ENCODE measurements at regions not wholly inside any gene's neighbourhood (a gene's known extent, or its start where the extent isn't known, plus 50 kb on each side); places are given as distances from the start of the nearest gene placed in this dataset.

DNA sequence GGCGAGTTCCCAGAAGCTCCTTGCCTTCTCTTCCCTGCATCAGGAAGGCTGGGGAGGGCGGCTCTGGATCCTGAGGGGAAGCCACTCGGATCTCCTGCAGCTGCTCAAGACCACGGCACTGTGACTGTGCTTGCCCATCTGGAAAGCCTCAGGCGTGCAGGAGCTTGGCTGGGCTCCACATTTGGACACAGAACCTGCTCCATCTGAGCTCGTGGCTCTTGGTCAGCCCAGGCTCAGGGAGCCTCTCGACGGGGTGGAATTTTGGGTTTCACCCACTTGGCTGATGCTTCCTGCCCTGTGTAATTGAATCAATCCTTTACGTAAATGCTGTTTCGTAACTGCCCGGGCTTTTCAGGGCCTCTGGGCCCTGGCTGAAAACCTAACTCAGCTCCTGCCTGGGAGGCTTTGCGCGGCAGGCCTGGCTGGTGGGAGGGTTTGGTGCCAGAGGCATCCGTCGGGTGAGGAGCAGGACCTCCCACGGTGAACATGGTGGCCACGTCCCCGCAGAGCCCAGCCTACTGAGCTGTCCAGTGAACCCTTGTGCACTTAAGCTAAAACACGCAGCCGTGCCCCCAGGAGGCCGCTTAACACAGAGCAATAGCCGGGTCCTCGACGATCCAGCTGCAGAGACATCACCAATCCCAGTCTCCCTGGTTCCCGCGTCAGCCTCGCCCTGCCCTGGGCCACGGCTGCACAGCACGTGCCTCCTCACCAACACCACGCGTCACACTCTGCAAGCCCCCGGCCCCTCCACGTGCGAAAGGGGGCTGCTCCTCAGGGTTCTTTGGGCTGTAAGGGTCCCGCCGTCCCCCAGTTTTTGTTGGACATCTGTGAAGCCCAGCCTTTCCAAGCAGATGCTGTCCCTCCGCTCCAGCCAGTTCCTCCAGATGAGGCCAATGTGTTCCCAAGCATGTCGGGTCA is 241.0 kb downstream of the DLL1 start:
- TF ChIP-seq CTCF (IDR thresholded peaks at IDR 0.05; ENCODE audit: extremely low read depth, low read depth, low read length) = no peak
- H3K27me3 ChIP-seq (ENCODE audit: insufficient read depth, low read length) = no peaks in the 10 kb centered on the region
- DNase-seq (ENCODE audit: insufficient read length, low spot score, missing footprints) = peak; percentile 69
- H4K20me1 ChIP-seq (ENCODE audit: insufficient read depth, low read length) = no peaks in the 10 kb centered on the region
- no peaks in the 10 kb centered on the region for H3K4me1 ChIP-seq (ENCODE audit: insufficient read depth, low read length)
- no peaks in the 10 kb centered on the region for H3K9me3 ChIP-seq (ENCODE audit: low read depth, low read length)
- H3K79me2 ChIP-seq (ENCODE audit: insufficient read depth, low read length) = no peaks in the 10 kb centered on the region
- no peak overlapping the region for H3K4me3 ChIP-seq (ENCODE audit: insufficient read depth, low read length)
- no peak overlapping the region for H2AFZ ChIP-seq (ENCODE audit: low read length)
- H3K4me2 ChIP-seq (ENCODE audit: insufficient read depth, low read length) = no peak overlapping the region
- no peak overlapping the region for H3K27ac ChIP-seq (ENCODE audit: low read depth, low read length)
- no peaks in the 10 kb centered on the region for H3K36me3 ChIP-seq (ENCODE audit: insufficient read depth, low read length)

DNA sequence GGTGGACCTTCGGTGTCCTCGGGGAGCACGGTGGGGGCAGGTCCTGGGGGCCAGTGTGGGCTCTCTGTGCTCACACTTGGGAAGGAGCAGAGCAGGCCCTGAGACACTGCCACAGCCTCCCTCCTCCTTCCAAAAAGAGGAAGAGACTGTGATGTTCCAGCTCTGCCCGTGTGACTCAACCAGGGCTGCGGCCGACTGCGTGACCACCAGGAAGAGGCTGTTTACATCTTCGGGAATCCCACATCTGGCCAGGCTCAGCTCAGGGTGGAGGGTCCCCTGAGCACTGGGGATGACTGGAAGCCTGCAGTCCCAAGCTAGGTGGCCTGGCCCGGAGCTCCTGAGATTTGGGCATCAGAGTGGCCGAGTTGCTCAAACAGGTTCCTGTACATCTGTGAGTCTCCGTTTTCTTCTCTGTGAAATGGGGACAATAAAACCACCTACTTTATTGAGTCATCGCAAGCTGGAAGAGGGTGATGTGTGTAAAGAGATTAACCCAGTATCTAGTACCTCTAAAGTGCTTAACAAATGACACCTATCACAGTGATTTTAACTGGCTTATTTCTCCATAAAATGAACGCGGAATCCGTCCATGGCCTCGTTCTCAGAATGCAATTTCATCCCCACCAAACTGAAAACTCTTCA is 242.1 kb downstream of the DLL1 start:
- no peak for TF ChIP-seq CTCF (IDR thresholded peaks at IDR 0.05; ENCODE audit: extremely low read depth, low read depth, low read length)
- no peak overlapping the region for H3K27ac ChIP-seq (ENCODE audit: low read depth, low read length)
- no peaks in the 10 kb centered on the region for H3K27me3 ChIP-seq (ENCODE audit: insufficient read depth, low read length)
- no peak overlapping the region for H3K4me3 ChIP-seq (ENCODE audit: insufficient read depth, low read length)
- no peaks in the 10 kb centered on the region for H3K9me3 ChIP-seq (ENCODE audit: low read depth, low read length)
- no peaks in the 10 kb centered on the region for H3K4me1 ChIP-seq (ENCODE audit: insufficient read depth, low read length)
- H3K4me2 ChIP-seq (ENCODE audit: insufficient read depth, low read length) = no peak overlapping the region
- DNase-seq (ENCODE audit: insufficient read length, low spot score, missing footprints) = peak; percentile 57
- no peak overlapping the region for H2AFZ ChIP-seq (ENCODE audit: low read length)
- no peaks in the 10 kb centered on the region for H3K79me2 ChIP-seq (ENCODE audit: insufficient read depth, low read length)
- H3K36me3 ChIP-seq (ENCODE audit: insufficient read depth, low read length) = no peaks in the 10 kb centered on the region
- no peaks in the 10 kb centered on the region for H4K20me1 ChIP-seq (ENCODE audit: insufficient read depth, low read length)

- no peak overlapping the region for H3K4me2 ChIP-seq (ENCODE audit: insufficient read depth, low read length)
- DNase-seq (ENCODE audit: insufficient read length, low spot score, missing footprints) = no peak
- H3K79me2 ChIP-seq (ENCODE audit: insufficient read depth, low read length) = no peaks in the 10 kb centered on the region
- no peaks in the 10 kb centered on the region for H3K27me3 ChIP-seq (ENCODE audit: insufficient read depth, low read length)
- H3K4me3 ChIP-seq (ENCODE audit: insufficient read depth, low read length) = no peak overlapping the region
- no peaks in the 10 kb centered on the region for H3K4me1 ChIP-seq (ENCODE audit: insufficient read depth, low read length)
- no peaks in the 10 kb centered on the region for H3K36me3 ChIP-seq (ENCODE audit: insufficient read depth, low read length)
- H3K9me3 ChIP-seq (ENCODE audit: low read depth, low read length) = no peaks in the 10 kb centered on the region
- no peaks in the 10 kb centered on the region for H4K20me1 ChIP-seq (ENCODE audit: insufficient read depth, low read length)
- no peak overlapping the region for H2AFZ ChIP-seq (ENCODE audit: low read length)
- no peak for TF ChIP-seq CTCF (IDR thresholded peaks at IDR 0.05; ENCODE audit: extremely low read depth, low read depth, low read length)
- no peak overlapping the region for H3K27ac ChIP-seq (ENCODE audit: low read depth, low read length)
Measured at GRCh38 chr6:170047823-170048222, 243.1 kb downstream of the DLL1 start.

Data from osteoblast (primary cell).